H9 (cell line): ENCODE measurements at regions not wholly inside any gene's neighbourhood (a gene's known extent, or its start where the extent isn't known, plus 50 kb on each side); places are given as distances from the start of the nearest gene placed in this dataset.

Source experiments
- DNase-seq: peaks from one replicate; pipeline ENCODE4 v3.0.0-alpha.2; 2017
- H2AFZ ChIP-seq: one replicate; pipeline ENCODE4 v1.6.1; 2013; ENCODE audit warnings: mild to moderate bottlenecking, low read length, control low read depth, moderate library complexity
- H2AK5ac ChIP-seq: 2 replicates; pipeline ENCODE4 v1.6.1; 2013; ENCODE audit warnings: low read length, control low read depth, mixed read lengths; ENCODE audit not compliant: insufficient read length
- H2BK120ac ChIP-seq: one replicate; pipeline ENCODE4 v1.6.1; 2013; ENCODE audit warnings: low read depth, mild to moderate bottlenecking, low read length, control low read depth, inconsistent platforms; ENCODE audit not compliant: poor library complexity, severe bottlenecking
- H2BK12ac ChIP-seq: 2 replicates; pipeline ENCODE4 v1.6.1; 2013; ENCODE audit warnings: low read length, control low read depth, mixed read lengths, low read depth; ENCODE audit not compliant: insufficient read length
- H2BK15ac ChIP-seq: 2 replicates; pipeline ENCODE4 v1.6.1; 2013; ENCODE audit warnings: low read depth, low read length, control low read depth
- H2BK20ac ChIP-seq: one replicate; pipeline ENCODE4 v1.6.1; 2013; ENCODE audit warnings: low read depth, mild to moderate bottlenecking, low read length, control low read depth, inconsistent platforms; ENCODE audit not compliant: poor library complexity, severe bottlenecking
- H2BK5ac ChIP-seq: 2 replicates; pipeline ENCODE4 v1.6.1; 2013; ENCODE audit warnings: low read length, control low read depth, mixed read lengths; ENCODE audit not compliant: insufficient read length
- H3K14ac ChIP-seq: 2 replicates; pipeline ENCODE4 v1.6.1; 2013; ENCODE audit warnings: low read length, control low read depth; ENCODE audit not compliant: insufficient read depth
- H3K18ac ChIP-seq: 2 replicates; pipeline ENCODE4 v1.6.1; 2013; ENCODE audit warnings: low read depth, mild to moderate bottlenecking, mixed read lengths, low read length, control low read depth; ENCODE audit not compliant: insufficient read length
- H3K23ac ChIP-seq: 2 replicates; pipeline ENCODE4 v1.6.1; 2013; ENCODE audit warnings: low read length, control low read depth, mixed read lengths, low read depth; ENCODE audit not compliant: insufficient read length
- H3K23me2 ChIP-seq: 2 replicates; pipeline ENCODE4 v1.6.1; 2013; ENCODE audit warnings: low read depth, mild to moderate bottlenecking, mixed read lengths, low read length, control low read depth; ENCODE audit not compliant: insufficient read length, poor library complexity, severe bottlenecking
- H3K27ac ChIP-seq: 2 replicates; pipeline ENCODE4 v1.5.1; 2013; ENCODE audit warnings: low read length, control low read depth, mixed read lengths, low read depth; ENCODE audit not compliant: insufficient read length
- H3K27me3 ChIP-seq: 2 replicates; pipeline ENCODE4 v1.6.1; 2013; ENCODE audit warnings: low read length, control low read depth, inconsistent platforms; ENCODE audit not compliant: insufficient read depth
- H3K4ac ChIP-seq: 2 replicates; pipeline ENCODE4 v1.6.1; 2013; ENCODE audit warnings: low read depth, mild to moderate bottlenecking, control low read depth, inconsistent platforms, low read length, moderate library complexity
- H3K4me1 ChIP-seq: 2 replicates; pipeline ENCODE4 v1.6.1; 2013; ENCODE audit warnings: low read length, control low read depth, inconsistent platforms; ENCODE audit not compliant: insufficient read depth
- H3K4me2 ChIP-seq: 2 replicates; pipeline ENCODE4 v1.6.1; 2013; ENCODE audit warnings: low read length, control low read depth, mixed read lengths; ENCODE audit not compliant: insufficient read length, insufficient read depth
- H3K56ac ChIP-seq: 2 replicates; pipeline ENCODE4 v1.6.1; 2013; ENCODE audit warnings: low read depth, mild to moderate bottlenecking, mixed read lengths, low read length, control low read depth; ENCODE audit not compliant: insufficient read length
- H3K79me1 ChIP-seq: 2 replicates; pipeline ENCODE4 v1.6.1; 2013; ENCODE audit warnings: low read depth, mild to moderate bottlenecking, moderate library complexity, low read length, control low read depth, inconsistent platforms; ENCODE audit not compliant: insufficient read depth, poor library complexity, severe bottlenecking
- H3K79me2 ChIP-seq: 2 replicates; pipeline ENCODE4 v1.6.1; 2013; ENCODE audit warnings: low read length, control low read depth, inconsistent platforms; ENCODE audit not compliant: insufficient read depth
- H3K9ac ChIP-seq: 2 replicates; pipeline ENCODE4 v1.6.1; 2013; ENCODE audit warnings: low read length, control low read depth, mixed read lengths; ENCODE audit not compliant: insufficient read length; ENCODE audit errors: extremely low read depth
- H3K9me3 ChIP-seq: one replicate; pipeline ENCODE4 v1.6.1; 2013; ENCODE audit warnings: low read depth, low read length, inconsistent platforms; ENCODE audit not compliant: control insufficient read depth
- H3T11ph ChIP-seq: one replicate; pipeline ENCODE4 v1.6.1; 2013; ENCODE audit warnings: mild to moderate bottlenecking, low read length, control low read depth, inconsistent platforms
- H4K20me1 ChIP-seq: one replicate; pipeline ENCODE4 v1.6.1; 2013; ENCODE audit not compliant: control insufficient read depth, insufficient read length, insufficient read depth
- H4K5ac ChIP-seq: 2 replicates; pipeline ENCODE4 v1.6.1; 2013; ENCODE audit warnings: low read depth, mild to moderate bottlenecking, mixed read lengths, low read length, control low read depth; ENCODE audit not compliant: insufficient read length
- H4K8ac ChIP-seq: replicated peaks from 2 replicates; pipeline ENCODE4 v1.6.1; 2013; ENCODE audit warnings: low read length, control low read depth, mixed read lengths, low read depth; ENCODE audit not compliant: insufficient read length
- H4K91ac ChIP-seq: 2 replicates; pipeline ENCODE4 v1.6.1; 2013; ENCODE audit warnings: low read depth, mild to moderate bottlenecking, moderate library complexity, mixed read lengths, low read length, control low read depth; ENCODE audit not compliant: insufficient read length
- H3K27ac Mint-ChIP-seq, 3 experiments: 2 replicates in 2 of 3; 3 replicates in 1 of 3; pipeline ENCODE4 v1.8.0; 2020 to 2021; ENCODE audit warnings: mixed read lengths in 3 of 3, mild to moderate bottlenecking in 1 of 3, moderate library complexity in 1 of 3
- H3K27me3 Mint-ChIP-seq: 2 replicates; pipeline ENCODE4 v1.8.0; 2021; ENCODE audit warnings: low read depth, mild to moderate bottlenecking, moderate library complexity, mixed read lengths
- H3K36me3 Mint-ChIP-seq, 3 experiments: 2 replicates in 2 of 3; 3 replicates in 1 of 3; pipeline ENCODE4 v1.8.0; 2020 to 2021; ENCODE audit warnings: low read depth in 3 of 3, mixed read lengths in 3 of 3; ENCODE audit not compliant: insufficient read depth in 1 of 3
- H3K4me1 Mint-ChIP-seq, 2 experiments: 2 replicates each; pipeline ENCODE4 v1.8.0; 2020; ENCODE audit warnings: mixed read lengths in 2 of 2
- H3K4me3 Mint-ChIP-seq, 2 experiments: 2 replicates in 1 of 2; 3 replicates in 1 of 2; pipeline ENCODE4 v1.8.0; 2020 to 2021; ENCODE audit warnings: mild to moderate bottlenecking in 2 of 2, mixed read lengths in 2 of 2, moderate library complexity in 1 of 2
- H3K9me3 Mint-ChIP-seq, 2 experiments: 2 replicates in 1 of 2; 3 replicates in 1 of 2; pipeline ENCODE4 v1.8.0; 2020; ENCODE audit warnings: mild to moderate bottlenecking in 2 of 2, mixed read lengths in 2 of 2, moderate library complexity in 1 of 2
- WGBS: extraction: QIAGEN DNeasy Blood & Tissue Kit; methylation state at CpG from one replicate; pipeline ENCODE4 v1.1.7; 2013; ENCODE audit warnings: missing lambda C conversion rate, low lambda C conversion rate, mixed read lengths; ENCODE audit not compliant: insufficient read length; ENCODE audit errors: extremely low coverage; 5-methylcytosine and 5-hydroxymethylcytosine counted together
- TF ChIP-seq, protein P1 (sequence below): fragments of 200-600 bp; sonication (generic); conservative IDR thresholded peaks from 3 replicates; pipeline ENCODE4 v1.8.0; 2021; ENCODE audit warnings: antibody characterized with exemption, mild to moderate bottlenecking

GRCh38 chr7:119706608-119707007, 566.4 kb upstream of the KCND2 start:
- TF ChIP-seq, protein P1, sequence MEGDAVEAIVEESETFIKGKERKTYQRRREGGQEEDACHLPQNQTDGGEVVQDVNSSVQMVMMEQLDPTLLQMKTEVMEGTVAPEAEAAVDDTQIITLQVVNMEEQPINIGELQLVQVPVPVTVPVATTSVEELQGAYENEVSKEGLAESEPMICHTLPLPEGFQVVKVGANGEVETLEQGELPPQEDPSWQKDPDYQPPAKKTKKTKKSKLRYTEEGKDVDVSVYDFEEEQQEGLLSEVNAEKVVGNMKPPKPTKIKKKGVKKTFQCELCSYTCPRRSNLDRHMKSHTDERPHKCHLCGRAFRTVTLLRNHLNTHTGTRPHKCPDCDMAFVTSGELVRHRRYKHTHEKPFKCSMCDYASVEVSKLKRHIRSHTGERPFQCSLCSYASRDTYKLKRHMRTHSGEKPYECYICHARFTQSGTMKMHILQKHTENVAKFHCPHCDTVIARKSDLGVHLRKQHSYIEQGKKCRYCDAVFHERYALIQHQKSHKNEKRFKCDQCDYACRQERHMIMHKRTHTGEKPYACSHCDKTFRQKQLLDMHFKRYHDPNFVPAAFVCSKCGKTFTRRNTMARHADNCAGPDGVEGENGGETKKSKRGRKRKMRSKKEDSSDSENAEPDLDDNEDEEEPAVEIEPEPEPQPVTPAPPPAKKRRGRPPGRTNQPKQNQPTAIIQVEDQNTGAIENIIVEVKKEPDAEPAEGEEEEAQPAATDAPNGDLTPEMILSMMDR: no peak
- peaks cover 0 to 8% (median 3%) of the 10 kb centered on the region in 3 experiments; a peak in 2 of 7 replicates for H3K36me3 Mint-ChIP-seq
- H2AFZ ChIP-seq: peak overlapping the region; percentile 78

More at GRCh38 chr7:119706608-119707007, 566.4 kb upstream of the KCND2 start:
- no peak overlapping the region for H3K4me2 ChIP-seq
- no peak overlapping the region for H4K91ac ChIP-seq
- Mint-ChIP-seq H3K27me3 (no peaks in the 10 kb centered on the region), H3K9me3 (peaks cover 4 to 9% of the 10 kb centered on the region in 2 experiments; a peak in 4 of 5 replicates), H3K4me1 (no peaks in the 10 kb centered on the region), H3K4me3 (no peak overlapping the region), H3K27ac (no peak overlapping the region)
- H3K9me3 ChIP-seq: no peaks in the 10 kb centered on the region
- H3K9ac ChIP-seq: no peak overlapping the region
- H2AK5ac ChIP-seq: no peak overlapping the region
- no peak overlapping the region for H2BK15ac ChIP-seq
- H2BK5ac ChIP-seq: no peak overlapping the region
- no peak overlapping the region for H3K27ac ChIP-seq
- H3K4me1 ChIP-seq: no peaks in the 10 kb centered on the region
- H3K79me1 ChIP-seq: no peaks in the 10 kb centered on the region
- no peak overlapping the region for H3T11ph ChIP-seq
- no peak overlapping the region for H4K5ac ChIP-seq
- no peak overlapping the region for H2BK20ac ChIP-seq
- H3K56ac ChIP-seq: no peak overlapping the region
- H3K79me2 ChIP-seq: no peaks in the 10 kb centered on the region
- H4K8ac ChIP-seq: no peak overlapping the region
- H3K27me3 ChIP-seq: no peaks in the 10 kb centered on the region
- no CpG with 5 or more reads among the region's 2 CpGs for WGBS
- H3K23me2 ChIP-seq: no peaks in the 10 kb centered on the region
- H3K14ac ChIP-seq: no peak overlapping the region
- no peak overlapping the region for H3K4ac ChIP-seq
- H3K18ac ChIP-seq: no peak overlapping the region
- no peak overlapping the region for H2BK120ac ChIP-seq
- no peak for DNase-seq
- H3K23ac ChIP-seq: no peak overlapping the region
- H2BK12ac ChIP-seq: no peak overlapping the region
- no peaks in the 10 kb centered on the region for H4K20me1 ChIP-seq
